HG03064 (cell line): ENCODE measurements at regions not wholly inside any gene's neighbourhood (a gene's known extent, or its start where the extent isn't known, plus 50 kb on each side); places are given as distances from the start of the nearest gene placed in this dataset.
"Not testable (repeated sequence)": the region's sequence is repeated elsewhere in the genome, so short reads cannot be mapped to it uniquely, and the experiment has no call there.

Experiments used
- ATAC-seq: cut with Tn5 transposase; IDR thresholded peaks from one replicate; pipeline ENCODE4 v1.9.1; 2021; ENCODE audit warnings: low read depth; ENCODE audit not compliant: unreplicated experiment

DNA sequence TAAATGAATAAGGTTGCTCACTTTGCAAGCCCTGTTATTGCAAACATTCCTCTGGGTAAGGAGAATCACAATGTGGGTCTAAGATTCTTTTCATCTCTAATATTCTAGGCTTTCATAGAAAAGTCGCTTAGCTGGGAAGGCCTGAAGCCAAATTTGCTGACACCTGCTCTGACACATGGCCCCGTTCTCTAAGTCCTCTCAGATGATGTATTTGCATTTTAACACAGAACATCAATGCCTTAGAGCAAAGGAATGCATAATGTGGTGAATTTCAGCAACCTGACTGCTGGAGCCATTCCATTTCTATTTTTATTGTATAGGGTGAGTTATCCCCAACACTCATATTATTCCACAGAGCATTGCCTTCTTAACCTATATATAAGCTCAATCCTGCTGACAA is 682.1 kb upstream of the NRP1 start:
- no peak for ATAC-seq

DNA sequence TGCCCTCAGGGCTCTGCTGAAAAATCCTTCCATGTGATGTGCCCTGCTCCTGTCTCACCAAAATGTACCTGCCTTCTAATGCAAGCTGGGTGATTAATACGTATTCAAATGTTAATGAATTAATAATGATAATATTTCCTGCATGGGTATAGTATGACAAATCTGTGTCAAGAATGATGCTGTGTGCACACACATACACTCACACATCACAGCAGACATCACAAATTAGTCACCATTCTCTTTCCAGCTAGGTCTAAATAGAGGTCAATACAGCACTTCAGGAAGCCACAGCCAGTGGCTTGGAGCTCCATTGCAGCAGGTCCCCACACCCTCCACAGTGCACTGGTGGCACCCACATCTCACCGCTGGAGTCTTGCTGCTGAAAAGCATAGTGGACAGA is 681.2 kb upstream of the NRP1 start:
- ATAC-seq = no peak

GRCh38 chr10:34013235-34013634 is 678.8 kb upstream of the NRP1 start:
- no peak for ATAC-seq

- no peak for ATAC-seq
These were observed 676.4 kb upstream of the NRP1 start for GRCh38 chr10:34010891-34011290.

- not testable (repeated sequence) for ATAC-seq
These were observed 675.8 kb upstream of the NRP1 start for GRCh38 chr10:34010228-34010627.

GRCh38 chr10:34008656-34009055 is 674.2 kb upstream of the NRP1 start:
- ATAC-seq = no peak

DNA sequence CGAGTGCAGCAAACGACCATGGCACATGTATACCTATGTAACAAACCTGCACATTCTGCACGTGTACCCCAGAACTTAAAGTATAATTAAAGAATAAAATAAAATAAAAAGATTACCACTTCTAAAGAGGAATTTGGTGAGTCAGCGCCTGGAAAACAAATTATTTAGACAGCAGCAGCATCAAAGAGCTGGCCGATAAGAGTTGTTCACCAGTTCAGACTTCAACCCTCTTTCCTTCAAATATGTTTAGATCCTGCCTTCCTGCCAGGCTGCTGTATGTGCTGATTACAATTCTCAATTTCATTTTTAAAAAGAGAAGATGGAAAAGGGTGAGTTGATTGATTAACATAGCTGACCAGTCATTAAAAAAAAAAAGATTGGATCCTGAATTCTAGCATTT is 672.0 kb upstream of the NRP1 start:
- no peak for ATAC-seq

- no peak for ATAC-seq
These were observed 669.1 kb upstream of the NRP1 start for GRCh38 chr10:34003561-34003960.

DNA sequence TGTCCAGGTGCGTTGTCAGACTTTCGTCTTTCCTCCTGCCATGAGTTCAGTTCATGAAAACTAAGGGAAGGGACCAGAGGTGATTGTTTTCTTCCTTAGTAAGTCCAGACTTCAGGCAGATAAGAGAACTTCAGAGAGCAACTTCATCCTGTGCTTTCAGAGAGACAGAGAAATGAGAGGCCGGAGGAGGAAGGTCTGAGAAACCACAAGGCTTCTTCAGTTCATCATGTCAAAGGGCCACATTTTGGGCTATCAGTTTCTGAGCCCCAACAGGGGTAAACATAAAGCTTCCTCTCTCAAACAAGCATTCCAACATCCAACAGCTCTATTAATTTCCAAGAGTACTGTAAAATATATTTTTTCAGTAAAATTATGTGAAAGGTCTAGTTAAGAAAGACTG is 668.4 kb upstream of the NRP1 start:
- no peak for ATAC-seq

GRCh38 chr10:34001831-34002230 is 667.4 kb upstream of the NRP1 start:
- ATAC-seq = no peak

GRCh38 chr10:34001087-34001580 is 666.7 kb upstream of the NRP1 start:
- ATAC-seq = no peak

GRCh38 chr10:33993917-33994316 is 659.5 kb upstream of the NRP1 start:
- no peak for ATAC-seq

GRCh38 chr10:33991924-33992323 is 657.5 kb upstream of the NRP1 start:
- no peak for ATAC-seq

- ATAC-seq = no peak
These were observed 652.0 kb upstream of the NRP1 start for GRCh38 chr10:33986515-33986914.

DNA sequence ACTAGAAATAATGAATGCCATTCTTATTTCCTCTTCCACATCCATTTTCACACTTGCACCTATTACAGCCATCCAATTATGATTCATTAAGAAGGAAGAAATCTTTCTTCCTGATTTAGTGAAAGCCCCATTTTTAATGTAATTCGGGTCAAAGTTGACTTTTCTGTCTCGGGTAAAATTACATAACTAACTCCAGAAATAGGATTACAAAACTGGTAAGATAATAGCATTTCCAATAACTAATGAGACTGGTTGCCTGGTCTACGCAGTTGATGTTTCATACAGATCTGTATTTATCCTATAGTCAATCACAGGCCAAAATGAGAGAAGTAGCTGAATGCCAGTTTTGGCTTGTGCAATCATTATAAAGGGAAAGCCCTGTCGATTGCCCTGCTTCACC is 651.5 kb upstream of the NRP1 start:
- ATAC-seq = no peak

GRCh38 chr10:33982995-33983394 is 648.5 kb upstream of the NRP1 start:
- no peak for ATAC-seq

DNA sequence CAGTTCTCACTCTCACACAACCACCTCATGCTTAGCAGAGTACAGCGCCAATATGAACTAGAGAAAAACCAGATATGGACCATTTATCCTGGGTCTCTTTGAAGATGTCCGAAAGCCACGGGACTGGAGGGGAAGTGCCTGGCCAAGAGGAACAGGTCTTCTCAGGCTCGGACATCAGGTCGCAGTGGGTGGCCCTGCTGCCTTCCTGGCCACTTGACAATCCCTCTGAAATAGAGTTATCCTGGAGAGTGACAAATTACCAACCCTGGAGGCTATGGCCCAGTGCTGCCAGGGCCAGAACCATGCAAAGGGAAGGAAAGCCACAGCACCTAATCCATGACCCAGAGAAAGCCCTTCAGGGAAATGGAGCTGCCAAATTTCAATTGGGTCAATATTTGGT is 646.8 kb upstream of the NRP1 start:
- ATAC-seq = no peak

DNA sequence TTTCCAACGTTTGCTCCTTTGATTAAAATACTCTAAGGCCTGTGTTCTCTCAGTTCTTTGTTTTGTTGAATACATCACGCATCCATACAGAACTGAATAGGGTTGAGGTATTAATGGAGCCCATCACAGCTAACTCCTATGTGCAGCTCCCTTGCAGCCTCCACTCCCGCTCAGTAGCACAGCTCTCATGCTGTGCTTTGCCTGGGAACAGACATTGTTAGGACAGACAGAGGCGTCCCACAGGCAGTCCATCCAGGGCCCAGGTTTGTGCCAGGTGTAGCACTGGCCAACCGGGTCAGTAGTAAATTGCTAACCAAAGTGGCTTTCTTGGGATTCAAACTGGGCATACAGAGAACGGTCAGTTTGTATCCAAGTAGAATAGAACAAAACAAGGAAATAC is 644.7 kb upstream of the NRP1 start:
- no peak for ATAC-seq

GRCh38 chr10:33975481-33975880 is 641.0 kb upstream of the NRP1 start:
- no peak for ATAC-seq

- no peak for ATAC-seq
These were observed 640.6 kb upstream of the NRP1 start for GRCh38 chr10:33974976-33975478.

- no peak for ATAC-seq
These were observed 634.5 kb upstream of the NRP1 start for GRCh38 chr10:33968983-33969382.

GRCh38 chr10:33967606-33968120 is 633.2 kb upstream of the NRP1 start:
- ATAC-seq = no peak

DNA sequence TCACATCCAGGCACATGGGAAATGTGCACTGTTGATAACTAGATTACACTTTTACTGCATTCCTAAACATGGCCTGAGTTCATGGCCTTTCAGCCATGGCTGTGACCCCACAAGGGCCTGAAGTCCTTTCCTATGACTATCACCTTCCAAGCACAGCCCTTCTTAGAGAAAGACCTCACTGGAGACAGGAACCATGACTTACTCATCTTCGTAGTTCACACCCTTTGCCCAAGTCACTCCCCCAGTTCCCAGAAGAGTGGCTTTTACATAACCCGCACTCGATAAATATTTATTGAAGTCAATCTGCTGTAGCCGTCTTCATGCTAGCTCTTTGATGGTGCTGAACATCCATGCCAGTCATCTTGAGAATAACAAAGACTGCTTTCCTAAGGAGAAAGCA is 632.5 kb upstream of the NRP1 start:
- ATAC-seq = no peak
